Central memory CD8-positive, alpha-beta T cell (primary cell): ENCODE measurements at regions not wholly inside any gene's neighbourhood (a gene's known extent, or its start where the extent isn't known, plus 50 kb on each side); places are given as distances from the start of the nearest gene placed in this dataset.
A peak's percentile ranks its signal among the peaks of the same experiment; 100 is the strongest.
"Not testable (repeated sequence)": the region's sequence is repeated elsewhere in the genome, so short reads cannot be mapped to it uniquely, and the experiment has no call there.

Experiments
- ATAC-seq: fragments of 150-1000 bp; cut with Tn5 transposase; replicated peaks from 2 replicates; pipeline ENCODE4 v1.10.0; 2022; ENCODE audit warnings: mild to moderate bottlenecking, moderate FRiP score, moderate number of reproducible peaks; ENCODE audit not compliant: poor library complexity, severe bottlenecking; ENCODE audit errors: extremely low read depth
- DNase-seq, 2 donors: peaks; one replicate each; pipeline ENCODE4 v3.0.0; 2021; ENCODE audit warnings: low spot score in 2 of 2
- H3K27ac Mint-ChIP-seq: one replicate; pipeline ENCODE4 v1.8.0; 2022; ENCODE audit warnings: low read depth, mild to moderate bottlenecking, moderate library complexity, mixed read lengths
- H3K27me3 Mint-ChIP-seq: one replicate; pipeline ENCODE4 v1.8.0; 2022; ENCODE audit warnings: mixed read lengths
- H3K36me3 Mint-ChIP-seq: one replicate; pipeline ENCODE4 v1.8.0; 2022; ENCODE audit warnings: mild to moderate bottlenecking, moderate library complexity, mixed read lengths; ENCODE audit not compliant: insufficient read depth
- H3K4me1 Mint-ChIP-seq: one replicate; pipeline ENCODE4 v1.8.0; 2022; ENCODE audit warnings: mixed read lengths
- H3K4me3 Mint-ChIP-seq: one replicate; pipeline ENCODE4 v1.8.0; 2022; ENCODE audit warnings: mild to moderate bottlenecking, moderate library complexity, mixed read lengths
- H3K9me3 Mint-ChIP-seq: one replicate; pipeline ENCODE4 v1.8.0; 2022; ENCODE audit warnings: mixed read lengths

- peak; percentile 28 for ATAC-seq
- H3K9me3 Mint-ChIP-seq, H3K4me1 Mint-ChIP-seq, H3K27me3 Mint-ChIP-seq, H3K4me3 Mint-ChIP-seq, H3K27ac Mint-ChIP-seq, H3K36me3 Mint-ChIP-seq, DNase-seq: not testable (repeated sequence)
Observed at GRCh38 chr20:26057135-26057752, 360.6 kb upstream of the ZNF337 start.

GRCh38 chr20:26025792-26026191 is 329.1 kb upstream of the ZNF337 start:
- not testable (repeated sequence) for H3K4me3 Mint-ChIP-seq, H3K4me1 Mint-ChIP-seq, H3K27ac Mint-ChIP-seq, ATAC-seq, H3K27me3 Mint-ChIP-seq, DNase-seq, H3K9me3 Mint-ChIP-seq, H3K36me3 Mint-ChIP-seq

DNA sequence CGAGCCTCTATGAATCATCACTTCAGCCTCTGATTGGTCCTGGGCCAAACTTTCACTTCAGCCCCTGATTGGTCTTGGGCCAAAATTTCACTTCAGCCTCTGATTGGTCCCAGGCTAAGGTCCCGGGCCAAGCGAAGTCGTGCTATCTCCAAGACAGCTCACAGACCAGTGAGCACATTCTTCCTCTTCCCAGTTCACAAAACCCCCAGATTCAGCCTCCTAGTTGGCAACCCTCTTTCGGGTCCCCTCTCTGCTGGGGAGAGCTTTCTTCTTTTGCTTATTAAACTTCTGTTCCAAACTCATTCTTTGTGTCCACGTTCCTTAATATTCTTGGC is 314.3 kb upstream of the ZNF337 start:
- H3K4me3 Mint-ChIP-seq, H3K36me3 Mint-ChIP-seq, H3K27ac Mint-ChIP-seq, H3K9me3 Mint-ChIP-seq, H3K27me3 Mint-ChIP-seq, DNase-seq, ATAC-seq: not testable (repeated sequence)
- H3K4me1 Mint-ChIP-seq, result peaks cover 11% of the 10 kb centered on the region

DNA sequence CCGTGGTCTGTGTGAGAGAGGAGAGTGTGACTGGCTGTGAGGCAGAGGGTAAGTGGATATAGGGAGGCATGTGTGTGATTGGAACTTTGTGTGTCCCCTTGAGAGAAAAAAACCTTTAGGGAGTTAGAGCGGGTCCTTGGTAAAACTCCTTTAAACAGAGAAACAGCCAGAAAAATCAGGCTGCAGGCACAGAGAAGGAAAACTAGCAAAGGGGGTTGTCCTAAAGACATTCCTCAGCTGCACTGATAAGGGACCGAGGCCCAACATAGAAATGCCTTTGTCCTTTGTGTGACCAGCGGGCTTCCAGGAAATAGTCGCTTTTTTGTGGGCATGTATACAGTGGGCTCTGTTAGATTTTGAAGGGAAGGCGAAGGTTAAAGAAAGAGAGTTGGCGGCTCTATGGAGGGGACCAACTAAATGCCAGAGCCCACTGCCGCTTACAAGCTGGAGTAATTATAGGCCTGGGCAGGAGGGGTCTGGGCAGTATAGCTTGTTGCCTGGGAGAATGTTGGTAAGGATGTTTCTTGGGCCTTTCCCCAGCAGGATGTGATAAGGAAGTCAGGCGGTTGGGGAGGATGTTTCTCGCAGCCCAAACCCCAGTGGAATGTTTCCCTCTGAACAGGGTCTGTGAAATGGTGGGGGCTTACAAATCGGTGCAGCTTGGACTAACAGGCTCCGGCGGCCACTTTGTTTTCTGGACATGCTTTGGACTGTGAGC is 313.7 kb upstream of the ZNF337 start:
- not testable (repeated sequence) for ATAC-seq, H3K36me3 Mint-ChIP-seq, H3K27me3 Mint-ChIP-seq, H3K9me3 Mint-ChIP-seq, DNase-seq
- peak overlapping the region; percentile 93 for H3K4me3 Mint-ChIP-seq
- peak overlapping the region; percentile 95 for H3K27ac Mint-ChIP-seq
- H3K4me1 Mint-ChIP-seq, result peaks cover 11% of the 10 kb centered on the region

DNA sequence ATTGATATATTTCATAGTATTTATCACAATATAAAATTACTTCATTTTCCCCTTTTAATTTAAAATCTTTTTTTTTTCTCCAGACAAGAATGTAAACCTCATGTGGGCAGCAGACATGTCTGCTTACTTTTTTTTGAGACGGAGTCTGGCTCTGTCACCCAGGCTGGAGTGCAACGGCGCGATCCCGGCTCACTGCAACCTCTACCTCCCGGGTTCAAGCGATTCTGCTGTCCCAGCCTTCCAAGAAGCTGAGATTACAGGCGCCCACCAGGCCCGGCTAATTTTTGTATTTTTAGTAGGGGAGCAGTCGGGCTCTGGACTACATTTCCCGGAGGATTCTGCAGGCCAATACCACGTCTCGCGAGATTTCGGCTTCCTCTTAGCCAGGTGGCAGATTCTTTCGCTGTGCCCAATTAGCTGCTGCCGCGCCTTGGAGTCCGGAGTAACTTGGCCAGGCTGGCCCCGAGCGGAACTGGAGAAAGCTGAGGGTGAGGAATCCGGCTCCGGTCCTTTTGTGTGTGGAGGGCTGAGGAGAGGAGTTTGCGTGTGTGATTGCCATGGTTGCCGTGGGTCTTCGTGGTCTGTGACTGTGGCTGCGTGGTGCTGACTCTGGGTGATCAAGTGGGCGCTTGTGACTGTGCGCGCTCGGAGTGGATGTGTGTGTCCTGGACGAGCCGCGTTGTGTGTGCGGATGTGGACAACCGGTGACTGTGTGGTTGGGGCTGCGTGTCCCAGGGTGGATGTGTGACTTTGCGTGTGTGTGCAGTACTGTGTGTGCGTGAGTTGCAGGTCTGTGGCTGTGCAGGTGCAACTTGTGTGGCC is 313.0 kb upstream of the ZNF337 start:
- H3K9me3 Mint-ChIP-seq, ATAC-seq, H3K27me3 Mint-ChIP-seq, H3K36me3 Mint-ChIP-seq: not testable (repeated sequence)
- Mint-ChIP-seq H3K4me1 (peaks cover 11% of the 10 kb centered on the region), H3K27ac (peak overlapping the region; percentile 95), H3K4me3 (peak overlapping the region; percentile 93)
- DNase-seq, result peak in 1 of 2 donors; percentile 21

GRCh38 chr20:26008026-26008425 is 311.4 kb upstream of the ZNF337 start:
- not testable (repeated sequence) for H3K4me3 Mint-ChIP-seq, H3K36me3 Mint-ChIP-seq, H3K27me3 Mint-ChIP-seq, H3K27ac Mint-ChIP-seq, H3K9me3 Mint-ChIP-seq, DNase-seq, ATAC-seq
- peaks cover 11% of the 10 kb centered on the region for H3K4me1 Mint-ChIP-seq

GRCh38 chr20:26006164-26006563 is 309.5 kb upstream of the ZNF337 start:
- not testable (repeated sequence) for H3K27me3 Mint-ChIP-seq, ATAC-seq, DNase-seq, H3K9me3 Mint-ChIP-seq, H3K4me3 Mint-ChIP-seq, H3K27ac Mint-ChIP-seq, H3K36me3 Mint-ChIP-seq
- H3K4me1 Mint-ChIP-seq, result peaks cover 11% of the 10 kb centered on the region

- ATAC-seq, H3K4me3 Mint-ChIP-seq, H3K27ac Mint-ChIP-seq, DNase-seq, H3K4me1 Mint-ChIP-seq, H3K27me3 Mint-ChIP-seq, H3K36me3 Mint-ChIP-seq, H3K9me3 Mint-ChIP-seq: not testable (repeated sequence)
Observed at GRCh38 chr20:26003959-26004358, 307.3 kb upstream of the ZNF337 start.

DNA sequence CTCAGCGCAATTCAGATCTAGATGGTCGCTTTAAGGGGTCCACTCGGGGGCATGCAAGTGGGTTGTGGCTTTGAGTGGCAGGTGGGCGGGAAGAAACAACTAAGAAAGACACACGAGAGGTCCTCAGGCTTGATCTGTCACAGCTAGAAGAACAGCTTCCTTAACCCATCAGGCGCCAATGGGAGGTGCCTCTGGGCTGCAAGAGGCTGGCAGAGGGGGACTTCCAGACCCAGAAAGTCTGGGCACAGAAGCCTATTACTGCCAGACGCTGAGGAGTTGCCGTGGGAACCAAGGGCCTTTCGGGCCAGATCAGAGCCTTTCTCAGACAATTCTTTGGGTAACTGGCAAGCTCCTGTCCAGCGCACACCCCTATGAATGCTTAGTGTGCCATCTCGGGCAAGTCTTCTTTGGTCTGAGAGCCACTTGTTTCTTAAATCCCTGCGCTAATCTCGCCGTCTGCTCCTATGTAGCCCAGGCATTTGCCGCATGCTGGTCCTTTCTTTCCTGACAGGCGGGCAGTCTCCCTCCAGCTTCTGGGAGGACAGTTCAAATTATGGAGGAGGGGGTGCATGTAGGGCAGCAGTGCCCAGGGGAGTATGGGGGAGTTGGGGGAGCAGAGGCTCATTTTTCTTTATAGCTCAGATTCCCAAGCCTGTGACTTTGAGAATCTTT is 300.9 kb upstream of the ZNF337 start:
- peaks cover 19% of the 10 kb centered on the region for H3K27me3 Mint-ChIP-seq
- ATAC-seq, H3K36me3 Mint-ChIP-seq, H3K4me1 Mint-ChIP-seq, H3K4me3 Mint-ChIP-seq, H3K9me3 Mint-ChIP-seq, H3K27ac Mint-ChIP-seq, DNase-seq: not testable (repeated sequence)

GRCh38 chr20:25992146-25992545 is 295.5 kb upstream of the ZNF337 start:
- ATAC-seq (no peak), DNase-seq (no peak)
- Mint-ChIP-seq H3K27ac (no peak overlapping the region), H3K4me3 (no peak overlapping the region), H3K4me1 (peaks cover 8% of the 10 kb centered on the region), H3K9me3 (no peaks in the 10 kb centered on the region), H3K27me3 (peaks cover 18% of the 10 kb centered on the region), H3K36me3 (peaks cover 4% of the 10 kb centered on the region)

GRCh38 chr20:25991756-25992130 is 295.1 kb upstream of the ZNF337 start:
- peaks cover 10% of the 10 kb centered on the region for H3K4me1 Mint-ChIP-seq
- DNase-seq, result no peak
- no peak overlapping the region for H3K4me3 Mint-ChIP-seq
- H3K36me3 Mint-ChIP-seq, result peaks cover 4% of the 10 kb centered on the region
- no peak for ATAC-seq
- H3K9me3 Mint-ChIP-seq, result no peaks in the 10 kb centered on the region
- no peak overlapping the region for H3K27ac Mint-ChIP-seq
- H3K27me3 Mint-ChIP-seq, result peaks cover 18% of the 10 kb centered on the region

GRCh38 chr20:25991051-25991755 is 294.6 kb upstream of the ZNF337 start:
- Mint-ChIP-seq H3K4me1 (peaks cover 10% of the 10 kb centered on the region), H3K27me3 (peaks cover 18% of the 10 kb centered on the region), H3K36me3 (peaks cover 5% of the 10 kb centered on the region), H3K27ac (no peak overlapping the region), H3K4me3 (no peak overlapping the region), H3K9me3 (no peaks in the 10 kb centered on the region)
- ATAC-seq (no peak), DNase-seq (no peak)
